GM12878 (cell line): ENCODE measurements at regions not wholly inside any gene's neighbourhood (a gene's known extent, or its start where the extent isn't known, plus 50 kb on each side); places are given as distances from the start of the nearest gene placed in this dataset.

Experiments used
- ATAC-seq: fragments of 200-7000 bp; cut with Tn5 transposase; 3 replicates; pipeline ENCODE4 v1.9.1; 2020; ENCODE audit warnings: mild to moderate bottlenecking, moderate library complexity
- BruUV-seq: library from RNA; stranded (reverse); fragments of 400-500 nt; replicated peaks from 2 replicates; lab custom pipeline; 2021; lab: Mats Ljungman, UMichigan
- CTCF ChIA-PET: fragments of 300-600 bp; sonication (Branson Sonifier 250); formaldehyde crosslinking; extraction: SDS; loops from one replicate; lab custom pipeline; 2021; ENCODE audit warnings: inconsistent platforms; lab: Yijun Ruan, JAX
- POLR2A ChIA-PET: fragments of 350-600 bp; formaldehyde crosslinking; extraction: SDS; loops from one replicate; lab custom pipeline; 2021; ENCODE audit warnings: inconsistent platforms; lab: Charles Lee
- RAD21 ChIA-PET: fragments of 300-600 bp; sonication (Branson Sonifier 250); formaldehyde crosslinking; loops from one replicate; lab custom pipeline; 2023; ENCODE audit warnings: antibody characterized with exemption; ENCODE audit not compliant: unreplicated experiment; lab: Charles Lee
- SMC1A ChIA-PET: fragments of 300-600 bp; sonication (Branson Sonifier 250); formaldehyde crosslinking; loops from one replicate; lab custom pipeline; 2023; ENCODE audit not compliant: unreplicated experiment, uncharacterized antibody; lab: Charles Lee
- DNase-seq: peaks from one replicate; pipeline ENCODE4 v3.0.0-alpha.2; 2011; ENCODE audit warnings: low read depth, low spot score
- FAIRE-seq: peaks from 3 replicates; lab custom pipeline; 2011; peaks lifted over from hg19 to GRCh38; lab: Jason Lieb, UNC
- H2AFZ ChIP-seq: 2 replicates; pipeline ENCODE4 v1.6.0; 2011; ENCODE audit warnings: low read depth, low read length, control low read depth; ENCODE audit not compliant: control insufficient read depth
- H3K27ac ChIP-seq: 2 replicates; pipeline ENCODE4 v1.5.1; 2011; ENCODE audit warnings: control low read depth; ENCODE audit not compliant: control insufficient read depth, insufficient read depth
- H3K27me3 ChIP-seq, 2 experiments: replicated peaks in 1 of 2; 2 replicates each; pipeline versions ENCODE4 v1.6.0 to v1.6.1; 2011; ENCODE audit warnings: low read length in 1 of 2; ENCODE audit not compliant: control insufficient read depth in 2 of 2, insufficient read depth in 2 of 2
- H3K36me3 ChIP-seq, 2 experiments: 2 replicates each; pipeline ENCODE4 v1.5.1; 2011; ENCODE audit warnings: low read length in 1 of 2; ENCODE audit not compliant: control insufficient read depth in 2 of 2, insufficient read depth in 2 of 2
- H3K4me1 ChIP-seq: 2 replicates; pipeline ENCODE4 v1.6.1; 2011; ENCODE audit warnings: mild to moderate bottlenecking, low read length, moderate library complexity, mixed read lengths; ENCODE audit not compliant: control insufficient read depth, insufficient read depth
- H3K4me2 ChIP-seq: 2 replicates; pipeline ENCODE4 v1.6.0; 2011; ENCODE audit warnings: control low read depth; ENCODE audit not compliant: control insufficient read depth, insufficient read depth
- H3K4me3 ChIP-seq: fragments of 200-600 bp; sonication (generic); 2 replicates; pipeline ENCODE4 v1.5.1; 2016
- H3K79me2 ChIP-seq: 2 replicates; pipeline ENCODE4 v1.6.0; 2011; ENCODE audit warnings: low read length; ENCODE audit not compliant: control insufficient read depth, insufficient read depth
- H3K9ac ChIP-seq: 2 replicates; pipeline ENCODE4 v1.8.0; 2011; ENCODE audit warnings: low read length, control low read depth, mixed read lengths; ENCODE audit not compliant: control insufficient read depth, insufficient read depth
- H3K9me3 ChIP-seq: replicated peaks from 3 replicates; pipeline ENCODE4 v1.5.1; 2011; ENCODE audit warnings: mild to moderate bottlenecking, low read length; ENCODE audit not compliant: control insufficient read depth, insufficient read depth
- H4K20me1 ChIP-seq: 2 replicates; pipeline ENCODE4 v1.6.0; 2011; ENCODE audit not compliant: control insufficient read depth, insufficient read depth
- GABPA ChIP-seq: IDR thresholded peaks from 2 replicates; pipeline ENCODE4 v1.6.1; 2014; ENCODE audit warnings: antibody characterized with exemption, low read depth, mild to moderate bottlenecking, inconsistent platforms
- KDM1A ChIP-seq: fragments of 200-600 bp; sonication (generic); IDR thresholded peaks from 2 replicates; pipeline ENCODE4 v1.6.1; 2016; ENCODE audit warnings: borderline replicate concordance
- MTA2 ChIP-seq: fragments of 450-650 bp; IDR thresholded peaks from 2 replicates; pipeline ENCODE4 v1.6.1; 2016; ENCODE audit warnings: low read depth, mild to moderate bottlenecking, moderate library complexity
- NR2C1 ChIP-seq: fragments of 450-650 bp; IDR thresholded peaks from 2 replicates; pipeline ENCODE4 v1.6.1; 2017; ENCODE audit warnings: antibody characterized with exemption, mild to moderate bottlenecking, moderate library complexity
- RB1 ChIP-seq: fragments of 450-650 bp; formaldehyde crosslinking; IDR thresholded peaks from 2 replicates; pipeline ENCODE4 v1.6.1; 2017; ENCODE audit warnings: mild to moderate bottlenecking, borderline replicate concordance
- RUNX3 ChIP-seq: IDR thresholded peaks from 2 replicates; pipeline ENCODE4 v1.6.1; 2012; ENCODE audit warnings: low read length, inconsistent platforms
- SMC3 ChIP-seq: IDR thresholded peaks from 2 replicates; pipeline ENCODE4 v1.6.1; 2011; ENCODE audit warnings: low read length, improper control_type of control experiment, borderline replicate concordance
- SREBF1 ChIP-seq: IDR thresholded peaks from 2 replicates; pipeline ENCODE4 v1.6.1; 2012; ENCODE audit warnings: mild to moderate bottlenecking, low read length
- STAT3 ChIP-seq: IDR thresholded peaks from 2 replicates; pipeline ENCODE4 v1.6.1; 2011; ENCODE audit warnings: low read depth, low read length, improper control_type of control experiment
- TBL1XR1 ChIP-seq: IDR thresholded peaks from 2 replicates; pipeline ENCODE4 v1.6.1; 2012; ENCODE audit warnings: low read depth, low read length, improper control_type of control experiment
- TCF3 ChIP-seq: IDR thresholded peaks from 2 replicates; pipeline ENCODE4 v1.6.1; 2012; ENCODE audit warnings: low read depth, mild to moderate bottlenecking, low read length, borderline replicate concordance; ENCODE audit not compliant: insufficient read depth
- YBX1 ChIP-seq: fragments of 450-650 bp; IDR thresholded peaks from 2 replicates; pipeline ENCODE4 v1.6.1; 2016; ENCODE audit warnings: antibody characterized with exemption
- WGBS: methylation state at CpG from one replicate; pipeline ENCODE4 v1.1.6; 2016; ENCODE audit warnings: low lambda C conversion rate; ENCODE audit not compliant: insufficient replicate concordance, insufficient coverage; ENCODE audit errors: missing lambda C conversion rate; 5-methylcytosine and 5-hydroxymethylcytosine counted together
- in situ Hi-C: fragments of 300-500 bp; cut with MboI; formaldehyde crosslinking; loops from 9 replicates; pipeline ENCODE4 v1.14.3; 2018; ENCODE audit warnings: mixed read lengths
- intact Hi-C: fragments of 100-400 bp; cut with micrococcal nuclease; formaldehyde crosslinking; loops from one replicate; pipeline ENCODE4 v1.14.2; 2022; ENCODE audit not compliant: unreplicated experiment
- TF ChIP-seq, protein P1 (sequence below): fragments of 450-650 bp; formaldehyde crosslinking; IDR thresholded peaks from 2 replicates; pipeline ENCODE4 v1.5.0; 2022; ENCODE audit warnings: mild to moderate bottlenecking, missing genetic modification characterization
- TF ChIP-seq, protein P2 (sequence below): IDR thresholded peaks from 2 replicates; pipeline ENCODE4 v1.6.1; 2011; ENCODE audit warnings: borderline replicate concordance, low read depth, mild to moderate bottlenecking, moderate library complexity, low read length; ENCODE audit not compliant: insufficient read depth, poor library complexity, severe bottlenecking
- TF ChIP-seq, protein P3 (sequence below): IDR thresholded peaks from 2 replicates; pipeline ENCODE4 v1.6.1; 2012; ENCODE audit warnings: low read depth, low read length, improper control_type of control experiment
- TF ChIP-seq, protein P4 (sequence below): IDR thresholded peaks from 2 replicates; pipeline ENCODE4 v1.6.1; 2012; ENCODE audit warnings: low read length, inconsistent platforms

DNA sequence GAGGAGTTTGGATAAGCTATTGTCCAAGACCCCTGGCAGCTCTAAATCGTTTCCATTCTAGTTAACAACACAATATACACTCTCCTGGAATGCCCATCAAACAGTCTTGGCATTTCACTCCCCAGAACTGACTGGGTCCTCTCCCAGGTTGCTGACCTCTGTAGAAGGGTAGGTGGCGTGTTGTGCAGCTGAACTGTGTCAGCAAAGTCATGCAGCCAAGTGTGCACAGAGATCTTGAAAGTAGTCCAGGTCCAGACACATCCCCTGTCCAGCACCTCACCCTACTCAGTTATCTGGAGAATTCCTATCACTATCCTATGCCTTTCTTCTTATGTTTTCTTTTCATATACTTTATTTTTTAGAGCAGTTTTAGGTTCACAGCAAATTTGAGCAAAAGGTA lies 312.7 kb downstream of the GABRB3 start:
- Histone ChIP-seq H3K9me3 (no peaks in the 10 kb centered on the region; the same call in 2 of the 3 replicates), H3K27ac (no peak overlapping the region), H4K20me1 (no peaks in the 10 kb centered on the region), H2AFZ (no peak overlapping the region), H3K36me3 (no peaks in the 10 kb centered on the region), H3K4me3 (no peak overlapping the region), H3K27me3 (no peaks in the 10 kb centered on the region), H3K9ac (no peak overlapping the region)
- ChIA-PET CTCF (no interaction called here), RAD21 (no interaction called here), POLR2A (no interaction called here)
- FAIRE-seq (no peak), ATAC-seq (no peak), DNase-seq (no peak)
- BruUV-seq = no TSS peak
- intact Hi-C loops = no loop called here
- TF ChIP-seq, protein P1, sequence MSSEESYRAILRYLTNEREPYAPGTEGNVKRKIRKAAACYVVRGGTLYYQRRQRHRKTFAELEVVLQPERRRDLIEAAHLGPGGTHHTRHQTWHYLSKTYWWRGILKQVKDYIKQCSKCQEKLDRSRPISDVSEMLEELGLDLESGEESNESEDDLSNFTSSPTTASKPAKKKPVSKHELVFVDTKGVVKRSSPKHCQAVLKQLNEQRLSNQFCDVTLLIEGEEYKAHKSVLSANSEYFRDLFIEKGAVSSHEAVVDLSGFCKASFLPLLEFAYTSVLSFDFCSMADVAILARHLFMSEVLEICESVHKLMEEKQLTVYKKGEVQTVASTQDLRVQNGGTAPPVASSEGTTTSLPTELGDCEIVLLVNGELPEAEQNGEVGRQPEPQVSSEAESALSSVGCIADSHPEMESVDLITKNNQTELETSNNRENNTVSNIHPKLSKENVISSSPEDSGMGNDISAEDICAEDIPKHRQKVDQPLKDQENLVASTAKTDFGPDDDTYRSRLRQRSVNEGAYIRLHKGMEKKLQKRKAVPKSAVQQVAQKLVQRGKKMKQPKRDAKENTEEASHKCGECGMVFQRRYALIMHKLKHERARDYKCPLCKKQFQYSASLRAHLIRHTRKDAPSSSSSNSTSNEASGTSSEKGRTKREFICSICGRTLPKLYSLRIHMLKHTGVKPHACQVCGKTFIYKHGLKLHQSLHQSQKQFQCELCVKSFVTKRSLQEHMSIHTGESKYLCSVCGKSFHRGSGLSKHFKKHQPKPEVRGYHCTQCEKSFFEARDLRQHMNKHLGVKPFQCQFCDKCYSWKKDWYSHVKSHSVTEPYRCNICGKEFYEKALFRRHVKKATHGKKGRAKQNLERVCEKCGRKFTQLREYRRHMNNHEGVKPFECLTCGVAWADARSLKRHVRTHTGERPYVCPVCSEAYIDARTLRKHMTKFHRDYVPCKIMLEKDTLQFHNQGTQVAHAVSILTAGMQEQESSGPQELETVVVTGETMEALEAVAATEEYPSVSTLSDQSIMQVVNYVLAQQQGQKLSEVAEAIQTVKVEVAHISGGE (CRISPR knock-in tag) = no peak
- no peak for TF ChIP-seq TBL1XR1
- TF ChIP-seq, protein P2, sequence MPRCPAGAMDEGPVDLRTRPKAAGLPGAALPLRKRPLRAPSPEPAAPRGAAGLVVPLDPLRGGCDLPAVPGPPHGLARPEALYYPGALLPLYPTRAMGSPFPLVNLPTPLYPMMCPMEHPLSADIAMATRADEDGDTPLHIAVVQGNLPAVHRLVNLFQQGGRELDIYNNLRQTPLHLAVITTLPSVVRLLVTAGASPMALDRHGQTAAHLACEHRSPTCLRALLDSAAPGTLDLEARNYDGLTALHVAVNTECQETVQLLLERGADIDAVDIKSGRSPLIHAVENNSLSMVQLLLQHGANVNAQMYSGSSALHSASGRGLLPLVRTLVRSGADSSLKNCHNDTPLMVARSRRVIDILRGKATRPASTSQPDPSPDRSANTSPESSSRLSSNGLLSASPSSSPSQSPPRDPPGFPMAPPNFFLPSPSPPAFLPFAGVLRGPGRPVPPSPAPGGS = no peak
- TF ChIP-seq KDM1A = no peak
- no peak for TF ChIP-seq STAT3
- TF ChIP-seq RUNX3 = no peak
- TF ChIP-seq GABPA = no peak
- no peak for TF ChIP-seq RB1
- TF ChIP-seq NR2C1 = no peak
- TF ChIP-seq, protein P3, sequence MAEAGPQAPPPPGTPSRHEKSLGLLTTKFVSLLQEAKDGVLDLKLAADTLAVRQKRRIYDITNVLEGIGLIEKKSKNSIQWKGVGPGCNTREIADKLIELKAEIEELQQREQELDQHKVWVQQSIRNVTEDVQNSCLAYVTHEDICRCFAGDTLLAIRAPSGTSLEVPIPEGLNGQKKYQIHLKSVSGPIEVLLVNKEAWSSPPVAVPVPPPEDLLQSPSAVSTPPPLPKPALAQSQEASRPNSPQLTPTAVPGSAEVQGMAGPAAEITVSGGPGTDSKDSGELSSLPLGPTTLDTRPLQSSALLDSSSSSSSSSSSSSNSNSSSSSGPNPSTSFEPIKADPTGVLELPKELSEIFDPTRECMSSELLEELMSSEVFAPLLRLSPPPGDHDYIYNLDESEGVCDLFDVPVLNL = no peak
- no peak for TF ChIP-seq SMC3
- TF ChIP-seq MTA2 = no peak
- TF ChIP-seq SREBF1 = no peak
- no peak for TF ChIP-seq YBX1
- TF ChIP-seq, protein P4, sequence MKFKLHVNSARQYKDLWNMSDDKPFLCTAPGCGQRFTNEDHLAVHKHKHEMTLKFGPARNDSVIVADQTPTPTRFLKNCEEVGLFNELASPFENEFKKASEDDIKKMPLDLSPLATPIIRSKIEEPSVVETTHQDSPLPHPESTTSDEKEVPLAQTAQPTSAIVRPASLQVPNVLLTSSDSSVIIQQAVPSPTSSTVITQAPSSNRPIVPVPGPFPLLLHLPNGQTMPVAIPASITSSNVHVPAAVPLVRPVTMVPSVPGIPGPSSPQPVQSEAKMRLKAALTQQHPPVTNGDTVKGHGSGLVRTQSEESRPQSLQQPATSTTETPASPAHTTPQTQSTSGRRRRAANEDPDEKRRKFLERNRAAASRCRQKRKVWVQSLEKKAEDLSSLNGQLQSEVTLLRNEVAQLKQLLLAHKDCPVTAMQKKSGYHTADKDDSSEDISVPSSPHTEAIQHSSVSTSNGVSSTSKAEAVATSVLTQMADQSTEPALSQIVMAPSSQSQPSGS = no peak
- TF ChIP-seq TCF3 = no peak
- TF ChIP-seq, all 136 proteins: peak for 0
- in situ Hi-C loops = no loop called here
- no peaks in the 10 kb centered on the region for H3K79me2 ChIP-seq
- no peaks in the 10 kb centered on the region for H3K4me1 ChIP-seq
- WGBS = 0% methylated on average over 2 of the region's 2 CpGs
- SMC1A ChIA-PET = no interaction called here
- no peak overlapping the region for H3K4me2 ChIP-seq
